PC-3 (cell line): ENCODE measurements at regions not wholly inside any gene's neighbourhood (a gene's known extent, or its start where the extent isn't known, plus 50 kb on each side); places are given as distances from the start of the nearest gene placed in this dataset.

Experiments used
- EZH2 ChIP-seq: fragments of 300-600 bp; sonication (generic); IDR thresholded peaks from one replicate; pipeline ENCODE4 v1.6.1; 2017; ENCODE audit warnings: antibody characterized with exemption, mild to moderate bottlenecking, low read length; ENCODE audit not compliant: unreplicated experiment
- TF ChIP-seq, protein P1 (sequence below): fragments of 300-600 bp; sonication (generic); conservative IDR thresholded peaks from 2 replicates; pipeline ENCODE4 v1.5.1; 2017; ENCODE audit warnings: antibody characterized with exemption, low read depth, mild to moderate bottlenecking, low read length

DNA sequence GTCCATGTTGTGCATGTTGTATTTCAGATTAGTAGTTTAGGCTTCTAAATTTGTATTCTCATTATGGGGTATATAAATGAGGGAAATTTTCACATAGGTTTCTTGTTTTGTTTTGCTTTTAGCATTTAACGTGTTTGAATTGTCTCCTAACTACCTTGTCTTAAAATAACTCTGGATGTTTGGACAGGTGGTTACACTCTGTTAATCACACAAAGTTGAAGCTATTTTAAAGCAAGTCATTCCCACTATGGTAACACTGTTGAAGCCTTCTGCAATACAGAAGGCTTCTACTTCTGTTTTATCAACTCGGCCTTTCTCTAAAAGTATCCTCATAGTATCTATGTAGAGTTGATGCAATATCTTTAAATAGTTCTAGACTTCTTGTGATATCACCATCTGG is 245.3 kb upstream of the HTR2A start:
- TF ChIP-seq, protein P1, sequence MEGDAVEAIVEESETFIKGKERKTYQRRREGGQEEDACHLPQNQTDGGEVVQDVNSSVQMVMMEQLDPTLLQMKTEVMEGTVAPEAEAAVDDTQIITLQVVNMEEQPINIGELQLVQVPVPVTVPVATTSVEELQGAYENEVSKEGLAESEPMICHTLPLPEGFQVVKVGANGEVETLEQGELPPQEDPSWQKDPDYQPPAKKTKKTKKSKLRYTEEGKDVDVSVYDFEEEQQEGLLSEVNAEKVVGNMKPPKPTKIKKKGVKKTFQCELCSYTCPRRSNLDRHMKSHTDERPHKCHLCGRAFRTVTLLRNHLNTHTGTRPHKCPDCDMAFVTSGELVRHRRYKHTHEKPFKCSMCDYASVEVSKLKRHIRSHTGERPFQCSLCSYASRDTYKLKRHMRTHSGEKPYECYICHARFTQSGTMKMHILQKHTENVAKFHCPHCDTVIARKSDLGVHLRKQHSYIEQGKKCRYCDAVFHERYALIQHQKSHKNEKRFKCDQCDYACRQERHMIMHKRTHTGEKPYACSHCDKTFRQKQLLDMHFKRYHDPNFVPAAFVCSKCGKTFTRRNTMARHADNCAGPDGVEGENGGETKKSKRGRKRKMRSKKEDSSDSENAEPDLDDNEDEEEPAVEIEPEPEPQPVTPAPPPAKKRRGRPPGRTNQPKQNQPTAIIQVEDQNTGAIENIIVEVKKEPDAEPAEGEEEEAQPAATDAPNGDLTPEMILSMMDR = no peak
- TF ChIP-seq EZH2 = no peak
